ENCODE measurements at regions not wholly inside any gene's neighbourhood (a gene's known extent, or its start where the extent isn't known, plus 50 kb on each side); places are given as distances from the start of the nearest gene placed in this dataset.

GRCh38 chr12:69024413-69024812 is 91.4 kb upstream of the CPM start:
- TF ChIP-seq, protein P1, sequence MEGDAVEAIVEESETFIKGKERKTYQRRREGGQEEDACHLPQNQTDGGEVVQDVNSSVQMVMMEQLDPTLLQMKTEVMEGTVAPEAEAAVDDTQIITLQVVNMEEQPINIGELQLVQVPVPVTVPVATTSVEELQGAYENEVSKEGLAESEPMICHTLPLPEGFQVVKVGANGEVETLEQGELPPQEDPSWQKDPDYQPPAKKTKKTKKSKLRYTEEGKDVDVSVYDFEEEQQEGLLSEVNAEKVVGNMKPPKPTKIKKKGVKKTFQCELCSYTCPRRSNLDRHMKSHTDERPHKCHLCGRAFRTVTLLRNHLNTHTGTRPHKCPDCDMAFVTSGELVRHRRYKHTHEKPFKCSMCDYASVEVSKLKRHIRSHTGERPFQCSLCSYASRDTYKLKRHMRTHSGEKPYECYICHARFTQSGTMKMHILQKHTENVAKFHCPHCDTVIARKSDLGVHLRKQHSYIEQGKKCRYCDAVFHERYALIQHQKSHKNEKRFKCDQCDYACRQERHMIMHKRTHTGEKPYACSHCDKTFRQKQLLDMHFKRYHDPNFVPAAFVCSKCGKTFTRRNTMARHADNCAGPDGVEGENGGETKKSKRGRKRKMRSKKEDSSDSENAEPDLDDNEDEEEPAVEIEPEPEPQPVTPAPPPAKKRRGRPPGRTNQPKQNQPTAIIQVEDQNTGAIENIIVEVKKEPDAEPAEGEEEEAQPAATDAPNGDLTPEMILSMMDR (IDR thresholded peaks at IDR 0.05; ENCODE audit: poor library complexity, severe bottlenecking), result no peak
- TF ChIP-seq POLR2AphosphoS5 (IDR thresholded peaks at IDR 0.05) (no peak), RAD21 (conservative IDR thresholded peaks at IDR 0.05) (no peak), EZH2 (IDR thresholded peaks at IDR 0.05; ENCODE audit: borderline replicate concordance, insufficient read depth, low read length, poor library complexity, severe bottlenecking) (no peak)
- TF ChIP-seq, protein P2, sequence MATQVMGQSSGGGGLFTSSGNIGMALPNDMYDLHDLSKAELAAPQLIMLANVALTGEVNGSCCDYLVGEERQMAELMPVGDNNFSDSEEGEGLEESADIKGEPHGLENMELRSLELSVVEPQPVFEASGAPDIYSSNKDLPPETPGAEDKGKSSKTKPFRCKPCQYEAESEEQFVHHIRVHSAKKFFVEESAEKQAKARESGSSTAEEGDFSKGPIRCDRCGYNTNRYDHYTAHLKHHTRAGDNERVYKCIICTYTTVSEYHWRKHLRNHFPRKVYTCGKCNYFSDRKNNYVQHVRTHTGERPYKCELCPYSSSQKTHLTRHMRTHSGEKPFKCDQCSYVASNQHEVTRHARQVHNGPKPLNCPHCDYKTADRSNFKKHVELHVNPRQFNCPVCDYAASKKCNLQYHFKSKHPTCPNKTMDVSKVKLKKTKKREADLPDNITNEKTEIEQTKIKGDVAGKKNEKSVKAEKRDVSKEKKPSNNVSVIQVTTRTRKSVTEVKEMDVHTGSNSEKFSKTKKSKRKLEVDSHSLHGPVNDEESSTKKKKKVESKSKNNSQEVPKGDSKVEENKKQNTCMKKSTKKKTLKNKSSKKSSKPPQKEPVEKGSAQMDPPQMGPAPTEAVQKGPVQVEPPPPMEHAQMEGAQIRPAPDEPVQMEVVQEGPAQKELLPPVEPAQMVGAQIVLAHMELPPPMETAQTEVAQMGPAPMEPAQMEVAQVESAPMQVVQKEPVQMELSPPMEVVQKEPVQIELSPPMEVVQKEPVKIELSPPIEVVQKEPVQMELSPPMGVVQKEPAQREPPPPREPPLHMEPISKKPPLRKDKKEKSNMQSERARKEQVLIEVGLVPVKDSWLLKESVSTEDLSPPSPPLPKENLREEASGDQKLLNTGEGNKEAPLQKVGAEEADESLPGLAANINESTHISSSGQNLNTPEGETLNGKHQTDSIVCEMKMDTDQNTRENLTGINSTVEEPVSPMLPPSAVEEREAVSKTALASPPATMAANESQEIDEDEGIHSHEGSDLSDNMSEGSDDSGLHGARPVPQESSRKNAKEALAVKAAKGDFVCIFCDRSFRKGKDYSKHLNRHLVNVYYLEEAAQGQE (IDR thresholded peaks at IDR 0.05; ENCODE audit: borderline replicate concordance), result no peak

All from neural cell (in vitro differentiated cells).